Panc1 (cell line): ENCODE measurements at regions not wholly inside any gene's neighbourhood (a gene's known extent, or its start where the extent isn't known, plus 50 kb on each side); places are given as distances from the start of the nearest gene placed in this dataset.

Source experiments
- ATAC-seq: fragments of 200-7000 bp; cut with Tn5 transposase; 2 replicates; pipeline ENCODE4 v1.9.1; 2020; ENCODE audit warnings: mild to moderate bottlenecking, moderate library complexity
- BruUV-seq: library from RNA; stranded (reverse); fragments of 400-500 nt; replicated peaks from 2 replicates; lab custom pipeline; 2021; lab: Mats Ljungman, UMichigan
- CTCF ChIA-PET: fragments of 300-600 bp; sonication (Branson Sonifier 250); formaldehyde crosslinking; loops from one replicate; lab custom pipeline; 2022; ENCODE audit warnings: antibody characterized with exemption; lab: Charles Lee
- POLR2A ChIA-PET: fragments of 300-600 bp; sonication (Branson Sonifier 250); formaldehyde crosslinking; loops from one replicate; lab custom pipeline; 2022; ENCODE audit warnings: antibody characterized with exemption; lab: Charles Lee
- DNase-seq: peaks from one replicate; pipeline ENCODE4 v3.0.0-alpha.2; 2010; ENCODE audit warnings: low read depth, low spot score
- H3K27ac ChIP-seq: 2 replicates; pipeline ENCODE4 v1.5.1; 2011; ENCODE audit warnings: mild to moderate bottlenecking, low read length, inconsistent platforms
- H3K27me3 ChIP-seq: fragments of 200-500 bp; sonication (Bioruptor generic); 2 replicates; pipeline ENCODE4 v1.6.0; 2014; ENCODE audit warnings: low read length, inconsistent platforms; ENCODE audit not compliant: control insufficient read depth, insufficient read depth
- H3K36me3 ChIP-seq: fragments of 200-500 bp; sonication (Bioruptor generic); 2 replicates; pipeline ENCODE4 v1.5.1; 2014; ENCODE audit warnings: inconsistent platforms, mild to moderate bottlenecking, low read length, moderate library complexity; ENCODE audit not compliant: control insufficient read depth, insufficient read depth
- H3K4me1 ChIP-seq: 2 replicates; pipeline ENCODE4 v1.5.1; 2011; ENCODE audit warnings: inconsistent platforms, mild to moderate bottlenecking, low read length, moderate library complexity; ENCODE audit not compliant: control insufficient read depth, insufficient read depth
- H3K4me3 ChIP-seq, 2 experiments: 2 replicates each; pipeline ENCODE4 v1.5.1; 2011 to 2012; ENCODE audit warnings: low read depth in 2 of 2, low read length in 2 of 2, mild to moderate bottlenecking in 2 of 2, inconsistent platforms in 1 of 2, moderate library complexity in 1 of 2
- H3K9me3 ChIP-seq: fragments of 200-500 bp; sonication (Bioruptor generic); 2 replicates; pipeline ENCODE4 v1.5.1; 2014; ENCODE audit warnings: low read depth, mild to moderate bottlenecking, inconsistent platforms, low read length, moderate library complexity; ENCODE audit not compliant: control insufficient read depth, insufficient read depth
- POLR2AphosphoS5 ChIP-seq: IDR thresholded peaks from 2 replicates; pipeline ENCODE4 v1.6.1; 2012; ENCODE audit warnings: mild to moderate bottlenecking, low read depth, low read length, moderate library complexity
- REST ChIP-seq, 2 experiments: IDR thresholded peaks; 2 replicates each; pipeline ENCODE4 v1.6.1; 2011 to 2012; ENCODE audit warnings: low read depth in 2 of 2, control low read depth in 1 of 2, low read length in 1 of 2, mild to moderate bottlenecking in 1 of 2, moderate library complexity in 1 of 2; ENCODE audit not compliant: insufficient read depth in 1 of 2
- SIN3A ChIP-seq: IDR thresholded peaks from 2 replicates; pipeline ENCODE4 v1.6.1; 2012; ENCODE audit warnings: low read depth, mild to moderate bottlenecking, low read length, moderate library complexity, borderline replicate concordance; ENCODE audit not compliant: insufficient read depth
- TCF7L2 ChIP-seq: IDR thresholded peaks from 2 replicates; pipeline ENCODE4 v1.6.1; 2011; ENCODE audit warnings: mild to moderate bottlenecking, low read depth, low read length, inconsistent platforms
- in situ Hi-C: cut with HindIII; loops from 2 replicates; pipeline ENCODE4 v1.10.0; 2016; ENCODE audit warnings: low sequenced_read_pairs, low pct_unique_long_range_greater_than_20kb
- intact Hi-C: fragments of 100-400 bp; cut with micrococcal nuclease; formaldehyde crosslinking; loops from one replicate; pipeline ENCODE4 v1.10.0; 2022; ENCODE audit not compliant: unreplicated experiment
- TF ChIP-seq, protein P1 (sequence below): fragments of 450-650 bp; IDR thresholded peaks from 2 replicates; pipeline ENCODE4 v1.5.1; 2017; ENCODE audit warnings: mild to moderate bottlenecking

DNA sequence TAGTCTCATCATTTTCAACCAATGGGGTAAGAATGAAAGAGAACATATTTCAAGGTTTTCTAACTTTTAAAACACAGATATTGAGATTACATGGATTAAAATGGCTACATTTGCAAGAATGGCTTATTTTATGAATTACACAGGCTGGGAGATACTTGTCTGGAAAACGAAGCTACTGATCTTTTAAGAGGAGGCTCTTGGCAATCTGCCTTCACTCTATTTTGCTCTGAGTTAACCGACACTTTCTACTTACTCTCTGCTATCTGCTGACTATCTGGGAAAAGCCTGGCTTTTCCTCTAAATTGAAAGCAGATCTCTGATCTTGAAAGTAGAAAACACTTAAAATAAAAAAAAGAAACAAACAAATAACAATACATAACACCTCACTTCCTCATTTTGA is 325.4 kb upstream of the LINC00305 start:
- ATAC-seq: no peak
- Histone ChIP-seq H3K36me3 (no peaks in the 10 kb centered on the region), H3K9me3 (no peaks in the 10 kb centered on the region), H3K27ac (no peak overlapping the region), H3K27me3 (no peaks in the 10 kb centered on the region), H3K4me3 (no peak overlapping the region), H3K4me1 (no peaks in the 10 kb centered on the region)
- CTCF ChIA-PET: no interaction called here
- no TSS peak for BruUV-seq
- in situ Hi-C loops: no loop called here
- TF ChIP-seq TCF7L2: no peak
- TF ChIP-seq SIN3A: no peak
- POLR2A ChIA-PET: no interaction called here
- intact Hi-C loops: no loop called here
- no peak for DNase-seq

DNA sequence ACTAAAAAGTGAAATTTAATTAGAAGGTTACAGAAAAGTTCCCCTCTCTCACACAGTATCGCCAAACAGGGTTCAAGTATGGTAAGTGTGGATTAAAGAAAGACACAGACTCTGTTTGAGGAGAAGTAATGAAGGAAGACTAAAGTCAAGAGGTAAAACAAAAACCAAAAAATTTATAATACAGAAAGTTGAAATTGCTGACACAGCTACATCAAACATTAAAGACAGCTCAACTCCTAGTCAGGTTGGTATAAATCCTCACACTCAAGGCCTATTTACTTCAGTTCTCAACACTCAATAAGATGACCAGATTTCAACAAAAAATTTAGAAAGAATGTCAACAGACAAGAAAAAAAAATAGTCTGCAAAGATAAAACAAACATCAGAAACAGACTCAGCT is 300.5 kb upstream of the LINC00305 start:
- no peak overlapping the region for H3K27ac ChIP-seq
- H3K9me3 ChIP-seq: no peaks in the 10 kb centered on the region
- DNase-seq (no peak), ATAC-seq (no peak)
- H3K36me3 ChIP-seq: no peaks in the 10 kb centered on the region
- no peaks in the 10 kb centered on the region for H3K4me1 ChIP-seq
- intact Hi-C loops: no loop called here
- H3K4me3 ChIP-seq: no peak overlapping the region
- ChIA-PET POLR2A (no interaction called here), CTCF (no interaction called here)
- in situ Hi-C loops: no loop called here
- H3K27me3 ChIP-seq: no peaks in the 10 kb centered on the region
- BruUV-seq: no TSS peak
- TF ChIP-seq SIN3A (no peak), POLR2AphosphoS5 (no peak), TCF7L2 (no peak), REST (IDR thresholded peaks at IDR 0.05; ENCODE audit: insufficient read depth in 1 of 2, low read depth in 2 of 2, low read length in 1 of 2) (no peak)
- TF ChIP-seq, protein P1, sequence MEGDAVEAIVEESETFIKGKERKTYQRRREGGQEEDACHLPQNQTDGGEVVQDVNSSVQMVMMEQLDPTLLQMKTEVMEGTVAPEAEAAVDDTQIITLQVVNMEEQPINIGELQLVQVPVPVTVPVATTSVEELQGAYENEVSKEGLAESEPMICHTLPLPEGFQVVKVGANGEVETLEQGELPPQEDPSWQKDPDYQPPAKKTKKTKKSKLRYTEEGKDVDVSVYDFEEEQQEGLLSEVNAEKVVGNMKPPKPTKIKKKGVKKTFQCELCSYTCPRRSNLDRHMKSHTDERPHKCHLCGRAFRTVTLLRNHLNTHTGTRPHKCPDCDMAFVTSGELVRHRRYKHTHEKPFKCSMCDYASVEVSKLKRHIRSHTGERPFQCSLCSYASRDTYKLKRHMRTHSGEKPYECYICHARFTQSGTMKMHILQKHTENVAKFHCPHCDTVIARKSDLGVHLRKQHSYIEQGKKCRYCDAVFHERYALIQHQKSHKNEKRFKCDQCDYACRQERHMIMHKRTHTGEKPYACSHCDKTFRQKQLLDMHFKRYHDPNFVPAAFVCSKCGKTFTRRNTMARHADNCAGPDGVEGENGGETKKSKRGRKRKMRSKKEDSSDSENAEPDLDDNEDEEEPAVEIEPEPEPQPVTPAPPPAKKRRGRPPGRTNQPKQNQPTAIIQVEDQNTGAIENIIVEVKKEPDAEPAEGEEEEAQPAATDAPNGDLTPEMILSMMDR: no peak

- Histone ChIP-seq H3K36me3 (no peaks in the 10 kb centered on the region), H3K9me3 (no peaks in the 10 kb centered on the region), H3K27ac (no peak overlapping the region), H3K4me3 (no peak overlapping the region), H3K27me3 (no peaks in the 10 kb centered on the region), H3K4me1 (no peaks in the 10 kb centered on the region)
- intact Hi-C loops: no loop called here
- no peak for DNase-seq
- no peak for ATAC-seq
- BruUV-seq: no TSS peak
- no peak for TF ChIP-seq TCF7L2
- TF ChIP-seq REST (IDR thresholded peaks at IDR 0.05; ENCODE audit: insufficient read depth in 1 of 2, low read depth in 2 of 2, low read length in 1 of 2): no peak
- TF ChIP-seq POLR2AphosphoS5: no peak
- TF ChIP-seq SIN3A: no peak
- TF ChIP-seq, protein P1: no peak
- CTCF ChIA-PET: no interaction called here
- POLR2A ChIA-PET: no interaction called here
- in situ Hi-C loops: no loop called here
Observed at GRCh38 chr18:64444819-64445218, 295.9 kb upstream of the LINC00305 start.
